H1 (cell line): ENCODE measurements at regions not wholly inside any gene's neighbourhood (a gene's known extent, or its start where the extent isn't known, plus 50 kb on each side); places are given as distances from the start of the nearest gene placed in this dataset.

Experiments used
- CTCF ChIA-PET: fragments of 300-600 bp; sonication (Branson Sonifier 250); formaldehyde crosslinking; loops from one replicate; lab custom pipeline; 2021; ENCODE audit not compliant: partially characterized antibody; lab: Charles Lee
- POLR2A ChIA-PET: fragments of 300-600 bp; sonication (Branson Sonifier 250); formaldehyde crosslinking; loops from one replicate; lab custom pipeline; 2021; ENCODE audit warnings: inconsistent platforms; ENCODE audit not compliant: partially characterized antibody; lab: Charles Lee
- DNase-seq, 2 experiments: peaks; one replicate each; pipeline versions ENCODE4 v3.0.0 to v3.0.0-alpha.2; 2010 to 2022; ENCODE audit warnings: low spot score in 2 of 2, low read depth in 1 of 2, mixed read lengths in 1 of 2
- FAIRE-seq: peaks from 2 replicates; lab custom pipeline; 2011; peaks lifted over from hg19 to GRCh38; lab: Jason Lieb, UNC
- H2AFZ ChIP-seq: 2 replicates; pipeline ENCODE4 v1.8.1; 2012; ENCODE audit warnings: low read length, inconsistent platforms
- H2AK5ac ChIP-seq: 2 replicates; pipeline ENCODE4 v1.6.1; 2013; ENCODE audit warnings: low read depth, low read length
- H2BK120ac ChIP-seq: replicated peaks from 2 replicates; pipeline ENCODE3; 2013; ENCODE audit warnings: low read depth, low read length, inconsistent platforms
- H2BK12ac ChIP-seq: 2 replicates; pipeline ENCODE4 v1.6.1; 2013; ENCODE audit warnings: low read depth, low read length
- H2BK15ac ChIP-seq: 2 replicates; pipeline ENCODE4 v1.6.1; 2013; ENCODE audit warnings: low read length
- H2BK20ac ChIP-seq: 2 replicates; pipeline ENCODE4 v1.6.1; 2013; ENCODE audit warnings: low read length
- H2BK5ac ChIP-seq: 2 replicates; pipeline ENCODE4 v1.6.1; 2013; ENCODE audit warnings: low read depth, low read length
- H3K14ac ChIP-seq: 2 replicates; pipeline ENCODE4 v1.6.1; 2013; ENCODE audit warnings: inconsistent platforms; ENCODE audit not compliant: insufficient read length
- H3K18ac ChIP-seq: 2 replicates; pipeline ENCODE4 v1.6.1; 2013; ENCODE audit warnings: low read length; ENCODE audit errors: extremely low read depth
- H3K23ac ChIP-seq: 2 replicates; pipeline ENCODE4 v1.6.1; 2013; ENCODE audit warnings: inconsistent platforms; ENCODE audit not compliant: insufficient read length
- H3K23me2 ChIP-seq: 2 replicates; pipeline ENCODE4 v1.6.1; 2013; ENCODE audit warnings: low read depth, low read length
- H3K27ac ChIP-seq: 2 replicates; pipeline ENCODE4 v1.6.1; 2011; ENCODE audit warnings: low read depth, low read length, inconsistent platforms
- H3K27me3 ChIP-seq, 4 experiments: replicated peaks in 1 of 4; 1 replicate in 1 of 4; 2 replicates in 3 of 4; pipeline versions ENCODE4 v1.6.1 to v1.8.1; 2011 to 2013; ENCODE audit warnings: low read length in 3 of 4, mild to moderate bottlenecking in 3 of 4, inconsistent platforms in 2 of 4, mixed read lengths in 2 of 4, moderate library complexity in 1 of 4; ENCODE audit not compliant: control insufficient read depth in 3 of 4, insufficient read depth in 3 of 4; ENCODE audit errors: extremely low read depth in 1 of 4
- H3K36me3 ChIP-seq, 4 experiments: 2 replicates each; pipeline versions ENCODE4 v1.6.1 to v1.8.1; 2011 to 2013; ENCODE audit warnings: mild to moderate bottlenecking in 4 of 4, low read length in 3 of 4, moderate library complexity in 2 of 4, control low read depth in 1 of 4, inconsistent platforms in 1 of 4; ENCODE audit not compliant: insufficient read depth in 4 of 4, control insufficient read depth in 2 of 4
- H3K4ac ChIP-seq: replicated peaks from 2 replicates; pipeline ENCODE3; 2013; ENCODE audit warnings: low read length, low read depth, mixed read lengths, inconsistent platforms; ENCODE audit not compliant: insufficient read length
- H3K4me1 ChIP-seq, 4 experiments: replicated peaks in 1 of 4; 1 replicate in 1 of 4; 2 replicates in 3 of 4; pipeline versions ENCODE4 v1.6.1 to v1.8.1; 2011 to 2013; ENCODE audit warnings: low read length in 3 of 4, inconsistent platforms in 2 of 4, mixed read lengths in 1 of 4; ENCODE audit not compliant: insufficient read depth in 4 of 4, control insufficient read depth in 3 of 4
- H3K4me2 ChIP-seq, 2 experiments: 2 replicates each; pipeline versions ENCODE4 v1.6.1 to v1.8.1; 2011 to 2013; ENCODE audit warnings: low read depth in 2 of 2, low read length in 2 of 2, control low read depth in 1 of 2, inconsistent platforms in 1 of 2, mild to moderate bottlenecking in 1 of 2; ENCODE audit not compliant: insufficient read depth in 1 of 2
- H3K4me3 ChIP-seq, 4 experiments: fragments of 200-600, 300-600 bp in 1 of 4; sonication (generic), shearing (Covaris generic), sonication (Bioruptor Twin) in 1 of 4; 2 replicates each; pipeline versions ENCODE4 v1.5.1 to v1.8.1; 2011 to 2016; ENCODE audit warnings: low read length in 4 of 4, low read depth in 3 of 4, control low read depth in 2 of 4, inconsistent platforms in 2 of 4, mild to moderate bottlenecking in 2 of 4, mixed read lengths in 1 of 4, moderate library complexity in 1 of 4; ENCODE audit not compliant: insufficient read depth in 2 of 4; ENCODE audit errors: extremely low read depth in 1 of 4
- H3K56ac ChIP-seq: replicated peaks from 2 replicates; pipeline ENCODE3; 2013; ENCODE audit warnings: low read depth, mild to moderate bottlenecking, mixed read lengths, low read length, inconsistent platforms; ENCODE audit not compliant: insufficient read length
- H3K79me1 ChIP-seq: 2 replicates; pipeline ENCODE4 v1.6.1; 2013; ENCODE audit warnings: low read depth, low read length, control low read depth
- H3K79me2 ChIP-seq, 2 experiments: 2 replicates each; pipeline versions ENCODE4 v1.6.1 to v1.8.1; 2012 to 2013; ENCODE audit warnings: low read length in 2 of 2, mild to moderate bottlenecking in 2 of 2, inconsistent platforms in 1 of 2; ENCODE audit not compliant: insufficient read depth in 2 of 2, control insufficient read depth in 1 of 2
- H3K9ac ChIP-seq, 4 experiments: replicated peaks in 1 of 4; 1 replicate in 1 of 4; 2 replicates in 3 of 4; pipeline versions ENCODE4 v1.6.1 to v1.8.1; 2011 to 2013; ENCODE audit warnings: low read depth in 3 of 4, low read length in 3 of 4, control low read depth in 2 of 4, mild to moderate bottlenecking in 2 of 4, moderate library complexity in 2 of 4, inconsistent platforms in 1 of 4; ENCODE audit errors: extremely low read depth in 1 of 4
- H3K9me3 ChIP-seq, 2 experiments: 2 replicates each; pipeline versions ENCODE4 v1.6.1 to v1.8.1; 2012 to 2013; ENCODE audit warnings: mild to moderate bottlenecking in 2 of 2, moderate library complexity in 2 of 2, control low read depth in 1 of 2, inconsistent platforms in 1 of 2, low read depth in 1 of 2, low read length in 1 of 2, mixed read lengths in 1 of 2; ENCODE audit not compliant: insufficient read depth in 2 of 2
- H4K20me1 ChIP-seq, 2 experiments: replicated peaks in 1 of 2; 2 replicates each; pipeline versions ENCODE3 to v1.8.1; 2011 to 2013; ENCODE audit warnings: inconsistent platforms in 2 of 2, low read length in 2 of 2, mild to moderate bottlenecking in 1 of 2; ENCODE audit not compliant: insufficient read depth in 2 of 2, control insufficient read depth in 1 of 2
- H4K5ac ChIP-seq: 2 replicates; pipeline ENCODE4 v1.6.1; 2013; ENCODE audit warnings: low read length, low read depth, mixed read lengths, inconsistent platforms; ENCODE audit not compliant: insufficient read length
- H4K8ac ChIP-seq: 2 replicates; pipeline ENCODE4 v1.8.0; 2013; ENCODE audit warnings: mild to moderate bottlenecking, moderate library complexity, low read length, inconsistent platforms; ENCODE audit not compliant: insufficient read depth; ENCODE audit errors: extremely low read depth
- H4K91ac ChIP-seq: replicated peaks from 2 replicates; pipeline ENCODE3; 2013; ENCODE audit warnings: low read length, mixed read lengths, inconsistent platforms; ENCODE audit not compliant: insufficient read length
- SP1 ChIP-seq: IDR thresholded peaks from 2 replicates; pipeline ENCODE4 v1.6.1; 2011; ENCODE audit warnings: low read depth, low read length
- WGBS, 2 experiments: shearing (Covaris generic) in 1 of 2; methylation state at CpG; one replicate each; pipeline versions ENCODE4 v1.1.6 to v1.1.7; 2013 to 2015; ENCODE audit warnings: low lambda C conversion rate in 2 of 2, mixed read lengths in 2 of 2, inconsistent platforms in 1 of 2, low coverage in 1 of 2, missing lambda C conversion rate in 1 of 2; ENCODE audit not compliant: insufficient replicate concordance in 2 of 2, insufficient coverage in 1 of 2, insufficient read length in 1 of 2; ENCODE audit errors: extremely low coverage in 1 of 2, missing lambda C conversion rate in 1 of 2; 5-methylcytosine and 5-hydroxymethylcytosine counted together

DNA sequence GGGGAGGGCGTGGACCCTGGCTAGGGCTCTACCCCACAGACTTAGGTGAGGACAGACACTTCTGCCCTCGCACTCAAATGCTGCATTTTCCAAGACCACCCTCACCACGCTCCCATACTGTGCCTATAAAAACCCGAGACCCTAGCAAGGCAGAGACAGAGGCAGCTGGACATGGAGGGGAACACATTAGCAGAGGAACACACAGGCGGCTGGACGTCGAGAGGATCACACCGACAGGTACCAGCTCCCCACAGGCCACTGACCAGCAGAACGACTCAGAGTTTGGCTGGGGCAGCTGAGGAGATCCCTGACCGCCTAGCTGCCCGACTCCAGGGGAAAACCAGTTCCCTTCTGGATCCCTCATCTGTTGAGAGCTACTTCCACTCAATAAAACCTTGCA, 338.2 kb upstream of the SMIM30 start:
- Histone ChIP-seq H3K79me2 (no peaks in the 10 kb centered on the region), H3K27ac (no peak overlapping the region), H3K9ac (no peak overlapping the region), H4K91ac (no peak overlapping the region), H3K79me1 (no peaks in the 10 kb centered on the region), H3K4me3 (no peak overlapping the region), H3K14ac (no peak overlapping the region), H3K23me2 (no peaks in the 10 kb centered on the region), H2BK15ac (no peak overlapping the region), H4K8ac (no peak overlapping the region), H4K20me1 (no peaks in the 10 kb centered on the region), H3K36me3 (no peaks in the 10 kb centered on the region), H2BK12ac (no peak overlapping the region), H3K4ac (no peak overlapping the region), H3K9me3 (peaks cover 0 to 2% of the 10 kb centered on the region in 2 experiments; a peak in 1 of 4 replicates), H3K56ac (no peak overlapping the region), H3K27me3 (no peaks in the 10 kb centered on the region), H2BK20ac (no peak overlapping the region), H2BK5ac (no peak overlapping the region), H3K4me2 (no peak overlapping the region), H4K5ac (no peak overlapping the region), H3K23ac (no peak overlapping the region), H2AK5ac (no peak overlapping the region), H3K4me1 (no peaks in the 10 kb centered on the region), H2BK120ac (no peak overlapping the region), H3K18ac (no peak overlapping the region), H2AFZ (no peak overlapping the region)
- DNase-seq (no peak), FAIRE-seq (no peak)
- ChIA-PET POLR2A (no interaction called here), CTCF (no interaction called here)
- WGBS, 2 experiments: 80% methylated on average over 8 of the region's 11 CpGs; no CpG with 5 or more reads in 1 of the 2 experiments
- no peak for TF ChIP-seq SP1
